HL-60 (cell line): ENCODE measurements at regions not wholly inside any gene's neighbourhood (a gene's known extent, or its start where the extent isn't known, plus 50 kb on each side); places are given as distances from the start of the nearest gene placed in this dataset.

Experiments
- DNase-seq, 2 experiments: peaks; one replicate each; pipeline ENCODE4 v3.0.0-alpha.2; 2010 to 2020; ENCODE audit warnings: low read depth in 1 of 2, low spot score in 1 of 2
- H3K27ac ChIP-seq: fragments of 250-450 bp; sonication (Bioruptor Pico); replicated peaks from 2 replicates; pipeline ENCODE4 v1.5.1; 2020; ENCODE audit warnings: mild to moderate bottlenecking, moderate library complexity
- H3K27me3 ChIP-seq: fragments of 250-450 bp; sonication (Bioruptor Pico); 2 replicates; pipeline ENCODE4 v1.5.1; 2021; ENCODE audit warnings: mild to moderate bottlenecking, moderate library complexity; ENCODE audit not compliant: insufficient read depth, poor library complexity, severe bottlenecking
- H3K4me3 ChIP-seq: replicated peaks from 2 replicates; pipeline ENCODE4 v1.5.1; 2011; ENCODE audit warnings: mild to moderate bottlenecking, control low read depth, low read length; ENCODE audit not compliant: insufficient read depth
- CTCF ChIP-seq: IDR thresholded peaks from one replicate; pipeline ENCODE4 v1.5.1; 2011; ENCODE audit warnings: low read length, control low read depth, inconsistent platforms; ENCODE audit not compliant: insufficient read depth
- GABPA ChIP-seq: IDR thresholded peaks from 2 replicates; pipeline ENCODE4 v1.6.1; 2012; ENCODE audit warnings: low read depth
- POLR2AphosphoS5 ChIP-seq: IDR thresholded peaks from 2 replicates; pipeline ENCODE4 v1.6.1; 2012; ENCODE audit warnings: low read depth
- SPI1 ChIP-seq: IDR thresholded peaks from 2 replicates; pipeline ENCODE4 v1.6.1; 2012; ENCODE audit warnings: low read depth, mild to moderate bottlenecking, borderline replicate concordance
- TF ChIP-seq, protein P1 (sequence below): IDR thresholded peaks from 2 replicates; pipeline ENCODE4 v1.6.1; 2012; ENCODE audit warnings: low read depth; ENCODE audit not compliant: insufficient replicate concordance

GRCh38 chr10:105844241-105844640, 1203.2 kb downstream of the SORCS3 start:
- DNase-seq = no peak
- Histone ChIP-seq H3K27ac (no peak overlapping the region), H3K27me3 (no peaks in the 10 kb centered on the region), H3K4me3 (no peak overlapping the region)
- TF ChIP-seq CTCF (no peak), SPI1 (no peak), GABPA (no peak), POLR2AphosphoS5 (no peak)
- TF ChIP-seq, protein P1, sequence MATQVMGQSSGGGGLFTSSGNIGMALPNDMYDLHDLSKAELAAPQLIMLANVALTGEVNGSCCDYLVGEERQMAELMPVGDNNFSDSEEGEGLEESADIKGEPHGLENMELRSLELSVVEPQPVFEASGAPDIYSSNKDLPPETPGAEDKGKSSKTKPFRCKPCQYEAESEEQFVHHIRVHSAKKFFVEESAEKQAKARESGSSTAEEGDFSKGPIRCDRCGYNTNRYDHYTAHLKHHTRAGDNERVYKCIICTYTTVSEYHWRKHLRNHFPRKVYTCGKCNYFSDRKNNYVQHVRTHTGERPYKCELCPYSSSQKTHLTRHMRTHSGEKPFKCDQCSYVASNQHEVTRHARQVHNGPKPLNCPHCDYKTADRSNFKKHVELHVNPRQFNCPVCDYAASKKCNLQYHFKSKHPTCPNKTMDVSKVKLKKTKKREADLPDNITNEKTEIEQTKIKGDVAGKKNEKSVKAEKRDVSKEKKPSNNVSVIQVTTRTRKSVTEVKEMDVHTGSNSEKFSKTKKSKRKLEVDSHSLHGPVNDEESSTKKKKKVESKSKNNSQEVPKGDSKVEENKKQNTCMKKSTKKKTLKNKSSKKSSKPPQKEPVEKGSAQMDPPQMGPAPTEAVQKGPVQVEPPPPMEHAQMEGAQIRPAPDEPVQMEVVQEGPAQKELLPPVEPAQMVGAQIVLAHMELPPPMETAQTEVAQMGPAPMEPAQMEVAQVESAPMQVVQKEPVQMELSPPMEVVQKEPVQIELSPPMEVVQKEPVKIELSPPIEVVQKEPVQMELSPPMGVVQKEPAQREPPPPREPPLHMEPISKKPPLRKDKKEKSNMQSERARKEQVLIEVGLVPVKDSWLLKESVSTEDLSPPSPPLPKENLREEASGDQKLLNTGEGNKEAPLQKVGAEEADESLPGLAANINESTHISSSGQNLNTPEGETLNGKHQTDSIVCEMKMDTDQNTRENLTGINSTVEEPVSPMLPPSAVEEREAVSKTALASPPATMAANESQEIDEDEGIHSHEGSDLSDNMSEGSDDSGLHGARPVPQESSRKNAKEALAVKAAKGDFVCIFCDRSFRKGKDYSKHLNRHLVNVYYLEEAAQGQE = no peak

DNA sequence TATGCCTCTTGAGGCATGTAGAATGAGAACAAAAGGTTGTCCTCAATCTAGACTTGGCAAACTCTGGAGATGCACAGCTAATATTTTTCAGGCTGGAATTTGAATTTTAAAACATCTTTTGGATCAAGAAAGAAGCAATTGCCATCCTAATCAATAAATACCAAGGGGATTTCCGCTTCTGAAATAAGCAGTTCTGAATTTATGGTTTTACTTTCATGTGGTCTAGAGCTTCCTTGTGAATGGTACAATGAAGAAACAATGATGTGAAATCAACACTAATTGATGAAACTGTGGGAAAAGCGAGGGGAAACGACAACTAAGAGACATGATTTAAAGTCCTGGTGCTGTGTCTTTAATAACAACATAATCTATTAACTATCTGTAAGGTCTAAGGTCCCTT, 1202.7 kb downstream of the SORCS3 start:
- H3K4me3 ChIP-seq = no peak overlapping the region
- no peaks in the 10 kb centered on the region for H3K27me3 ChIP-seq
- no peak for TF ChIP-seq GABPA
- TF ChIP-seq CTCF = no peak
- TF ChIP-seq, protein P1 = no peak
- no peak for TF ChIP-seq SPI1
- TF ChIP-seq POLR2AphosphoS5 = no peak
- no peak overlapping the region for H3K27ac ChIP-seq
- DNase-seq = no peak

- DNase-seq = no peak
- no peak overlapping the region for H3K4me3 ChIP-seq
- H3K27ac ChIP-seq = no peak overlapping the region
- TF ChIP-seq SPI1 = no peak
- TF ChIP-seq, protein P1 = no peak
- no peak for TF ChIP-seq GABPA
- TF ChIP-seq POLR2AphosphoS5 = no peak
- no peak for TF ChIP-seq CTCF
- no peaks in the 10 kb centered on the region for H3K27me3 ChIP-seq
Measured at GRCh38 chr10:105840288-105840770, 1199.2 kb downstream of the SORCS3 start.
